Esophagus muscularis mucosa (tissue), 4 donors: ENCODE measurements at regions not wholly inside any gene's neighbourhood (a gene's known extent, or its start where the extent isn't known, plus 50 kb on each side); places are given as distances from the start of the nearest gene placed in this dataset.

Experiments used
- DNase-seq: peaks from one replicate; pipeline ENCODE4 v3.0.0-alpha.2; 2017; ENCODE audit errors: extremely low spot score
- H3K27ac ChIP-seq, 4 donors: fragments of 200-600 bp; sonication (generic); replicated peaks in 1 of 4; 1 replicate in 3 of 4; 2 replicates in 1 of 4; pipeline ENCODE4 v1.5.1; 2016 to 2019; ENCODE audit warnings: mild to moderate bottlenecking in 1 of 4
- H3K27me3 ChIP-seq, 4 donors: fragments of 200-600 bp; sonication (generic); one replicate each; pipeline versions ENCODE4 v1.5.1 to v1.6.0; 2016 to 2019
- H3K36me3 ChIP-seq, 4 donors: fragments of 200-600 bp; sonication (generic); one replicate each; pipeline ENCODE4 v1.5.1; 2016 to 2019
- H3K4me1 ChIP-seq, 4 donors: fragments of 200-600 bp; sonication (generic); one replicate each; pipeline ENCODE4 v1.5.1; 2016 to 2019
- H3K4me3 ChIP-seq, 4 donors: fragments of 200-600 bp; sonication (generic); 1 replicate in 2 of 4; 2 replicates in 2 of 4; pipeline ENCODE4 v1.5.1; 2016 to 2019; ENCODE audit warnings: mild to moderate bottlenecking in 4 of 4, moderate library complexity in 1 of 4
- H3K9me3 ChIP-seq, 4 donors: fragments of 200-600 bp; sonication (generic); 1 replicate in 3 of 4; 2 replicates in 1 of 4; pipeline ENCODE4 v1.5.1; 2016 to 2019
- CTCF ChIP-seq, 3 experiments: fragments of 200-600 bp in 2 of 3; fragments of 450-650 bp in 1 of 3; sonication (generic) in 2 of 3; IDR thresholded peaks; one replicate each; pipeline ENCODE4 v1.5.1; 2017 to 2019; ENCODE audit warnings: antibody characterized with exemption in 3 of 3, mild to moderate bottlenecking in 2 of 3, moderate library complexity in 1 of 3
- EP300 ChIP-seq: sonication (generic); formaldehyde crosslinking; IDR thresholded peaks from one replicate; pipeline ENCODE4 v1.6.1; 2017; ENCODE audit warnings: antibody characterized with exemption
- POLR2A ChIP-seq: fragments of 450-650 bp; IDR thresholded peaks from one replicate; pipeline ENCODE4 v1.6.1; 2017; ENCODE audit warnings: antibody characterized with exemption, moderate library complexity, mild to moderate bottlenecking, low read depth
- POLR2AphosphoS5 ChIP-seq, 2 donors: sonication (generic); formaldehyde crosslinking; IDR thresholded peaks; one replicate each; pipeline ENCODE4 v1.6.1; 2017; ENCODE audit warnings: antibody characterized with exemption in 2 of 2
- WGBS: methylation state at CpG from one replicate; pipeline ENCODE4 v1.1.5; 2018; 5-methylcytosine and 5-hydroxymethylcytosine counted together
- intact Hi-C: fragments of 100-400 bp; cut with DNase I; formaldehyde crosslinking; loops from one replicate; pipeline ENCODE4 v1.15.1; 2023

GRCh38 chr4:133668061-133668851 is 519.2 kb downstream of the PCDH10 start:
- 67% methylated on average over 6 of the region's 6 CpGs for WGBS
- TF ChIP-seq POLR2AphosphoS5 (IDR thresholded peaks at IDR 0.05), result no peak
- Histone ChIP-seq H3K9me3 (peaks cover 0 to 7% (median 0%) of the 10 kb centered on the region in 4 donors), H3K4me1 (no peaks in the 10 kb centered on the region), H3K4me3 (no peak overlapping the region), H3K27ac (no peak overlapping the region), H3K36me3 (no peaks in the 10 kb centered on the region), H3K27me3 (no peaks in the 10 kb centered on the region)
- intact Hi-C loops, result no loop called here
- DNase-seq, result no peak

- Histone ChIP-seq H3K9me3 (no peaks in the 10 kb centered on the region), H3K27ac (no peak overlapping the region), H3K4me3 (no peak overlapping the region), H3K27me3 (no peaks in the 10 kb centered on the region), H3K4me1 (no peaks in the 10 kb centered on the region), H3K36me3 (no peaks in the 10 kb centered on the region)
- TF ChIP-seq POLR2AphosphoS5 (IDR thresholded peaks at IDR 0.05) (no peak), EP300 (no peak), CTCF (IDR thresholded peaks at IDR 0.05) (no peak), POLR2A (no peak)
- intact Hi-C loops, result no loop called here
- no peak for DNase-seq
- 76% methylated on average over 2 of the region's 2 CpGs for WGBS
Observed at GRCh38 chr4:133647206-133647605, 498.1 kb downstream of the PCDH10 start.

GRCh38 chr4:133641191-133641590 is 492.1 kb downstream of the PCDH10 start:
- Histone ChIP-seq H3K4me3 (no peak overlapping the region), H3K27me3 (no peaks in the 10 kb centered on the region), H3K36me3 (no peaks in the 10 kb centered on the region), H3K4me1 (no peaks in the 10 kb centered on the region), H3K27ac (no peak overlapping the region), H3K9me3 (no peaks in the 10 kb centered on the region)
- no peak for DNase-seq
- intact Hi-C loops, result no loop called here
- WGBS, result 50% methylated on average over 2 of the region's 2 CpGs
- TF ChIP-seq EP300, result no peak
- TF ChIP-seq POLR2A, result no peak
- no peak for TF ChIP-seq CTCF (IDR thresholded peaks at IDR 0.05)
- TF ChIP-seq POLR2AphosphoS5 (IDR thresholded peaks at IDR 0.05), result no peak

- intact Hi-C loops, result no loop called here
- Histone ChIP-seq H3K4me3 (no peak overlapping the region), H3K4me1 (no peaks in the 10 kb centered on the region), H3K36me3 (no peaks in the 10 kb centered on the region), H3K27ac (no peak overlapping the region), H3K9me3 (no peaks in the 10 kb centered on the region), H3K27me3 (no peaks in the 10 kb centered on the region)
- WGBS, result 75% methylated on average over 2 of the region's 2 CpGs
- DNase-seq, result no peak
- TF ChIP-seq EP300, result no peak
- no peak for TF ChIP-seq POLR2A
- TF ChIP-seq POLR2AphosphoS5 (IDR thresholded peaks at IDR 0.05), result no peak
- no peak for TF ChIP-seq CTCF (IDR thresholded peaks at IDR 0.05)
Observed at GRCh38 chr4:133638751-133639150, 489.7 kb downstream of the PCDH10 start.

- WGBS, result 93% methylated on average over 2 of the region's 2 CpGs
- H3K4me3 ChIP-seq, result no peak overlapping the region
- TF ChIP-seq POLR2AphosphoS5 (IDR thresholded peaks at IDR 0.05) (no peak), CTCF (IDR thresholded peaks at IDR 0.05) (no peak)
- no peak overlapping the region for H3K27ac ChIP-seq
- DNase-seq, result no peak
- intact Hi-C loops, result no loop called here
- no peaks in the 10 kb centered on the region for H3K27me3 ChIP-seq
- H3K36me3 ChIP-seq, result no peaks in the 10 kb centered on the region
- no peaks in the 10 kb centered on the region for H3K9me3 ChIP-seq
- H3K4me1 ChIP-seq, result no peaks in the 10 kb centered on the region
Observed at GRCh38 chr4:133637161-133637560, 488.1 kb downstream of the PCDH10 start.
